H9 (cell line): ENCODE measurements at regions not wholly inside any gene's neighbourhood (a gene's known extent, or its start where the extent isn't known, plus 50 kb on each side); places are given as distances from the start of the nearest gene placed in this dataset.

Source experiments
- DNase-seq: peaks from one replicate; pipeline ENCODE4 v3.0.0-alpha.2; 2017
- H2AFZ ChIP-seq: one replicate; pipeline ENCODE4 v1.6.1; 2013; ENCODE audit warnings: mild to moderate bottlenecking, low read length, control low read depth, moderate library complexity
- H2AK5ac ChIP-seq: 2 replicates; pipeline ENCODE4 v1.6.1; 2013; ENCODE audit warnings: low read length, control low read depth, mixed read lengths; ENCODE audit not compliant: insufficient read length
- H2BK120ac ChIP-seq: one replicate; pipeline ENCODE4 v1.6.1; 2013; ENCODE audit warnings: low read depth, mild to moderate bottlenecking, low read length, control low read depth, inconsistent platforms; ENCODE audit not compliant: poor library complexity, severe bottlenecking
- H2BK12ac ChIP-seq: 2 replicates; pipeline ENCODE4 v1.6.1; 2013; ENCODE audit warnings: low read length, control low read depth, mixed read lengths, low read depth; ENCODE audit not compliant: insufficient read length
- H2BK15ac ChIP-seq: 2 replicates; pipeline ENCODE4 v1.6.1; 2013; ENCODE audit warnings: low read depth, low read length, control low read depth
- H2BK20ac ChIP-seq: one replicate; pipeline ENCODE4 v1.6.1; 2013; ENCODE audit warnings: low read depth, mild to moderate bottlenecking, low read length, control low read depth, inconsistent platforms; ENCODE audit not compliant: poor library complexity, severe bottlenecking
- H2BK5ac ChIP-seq: 2 replicates; pipeline ENCODE4 v1.6.1; 2013; ENCODE audit warnings: low read length, control low read depth, mixed read lengths; ENCODE audit not compliant: insufficient read length
- H3K14ac ChIP-seq: 2 replicates; pipeline ENCODE4 v1.6.1; 2013; ENCODE audit warnings: low read length, control low read depth; ENCODE audit not compliant: insufficient read depth
- H3K18ac ChIP-seq: 2 replicates; pipeline ENCODE4 v1.6.1; 2013; ENCODE audit warnings: low read depth, mild to moderate bottlenecking, mixed read lengths, low read length, control low read depth; ENCODE audit not compliant: insufficient read length
- H3K23ac ChIP-seq: 2 replicates; pipeline ENCODE4 v1.6.1; 2013; ENCODE audit warnings: low read length, control low read depth, mixed read lengths, low read depth; ENCODE audit not compliant: insufficient read length
- H3K23me2 ChIP-seq: 2 replicates; pipeline ENCODE4 v1.6.1; 2013; ENCODE audit warnings: low read depth, mild to moderate bottlenecking, mixed read lengths, low read length, control low read depth; ENCODE audit not compliant: insufficient read length, poor library complexity, severe bottlenecking
- H3K27ac ChIP-seq: 2 replicates; pipeline ENCODE4 v1.5.1; 2013; ENCODE audit warnings: low read length, control low read depth, mixed read lengths, low read depth; ENCODE audit not compliant: insufficient read length
- H3K27me3 ChIP-seq: 2 replicates; pipeline ENCODE4 v1.6.1; 2013; ENCODE audit warnings: low read length, control low read depth, inconsistent platforms; ENCODE audit not compliant: insufficient read depth
- H3K4ac ChIP-seq: 2 replicates; pipeline ENCODE4 v1.6.1; 2013; ENCODE audit warnings: low read depth, mild to moderate bottlenecking, control low read depth, inconsistent platforms, low read length, moderate library complexity
- H3K4me1 ChIP-seq: 2 replicates; pipeline ENCODE4 v1.6.1; 2013; ENCODE audit warnings: low read length, control low read depth, inconsistent platforms; ENCODE audit not compliant: insufficient read depth
- H3K4me2 ChIP-seq: 2 replicates; pipeline ENCODE4 v1.6.1; 2013; ENCODE audit warnings: low read length, control low read depth, mixed read lengths; ENCODE audit not compliant: insufficient read length, insufficient read depth
- H3K56ac ChIP-seq: 2 replicates; pipeline ENCODE4 v1.6.1; 2013; ENCODE audit warnings: low read depth, mild to moderate bottlenecking, mixed read lengths, low read length, control low read depth; ENCODE audit not compliant: insufficient read length
- H3K79me1 ChIP-seq: 2 replicates; pipeline ENCODE4 v1.6.1; 2013; ENCODE audit warnings: low read depth, mild to moderate bottlenecking, moderate library complexity, low read length, control low read depth, inconsistent platforms; ENCODE audit not compliant: insufficient read depth, poor library complexity, severe bottlenecking
- H3K79me2 ChIP-seq: 2 replicates; pipeline ENCODE4 v1.6.1; 2013; ENCODE audit warnings: low read length, control low read depth, inconsistent platforms; ENCODE audit not compliant: insufficient read depth
- H3K9ac ChIP-seq: 2 replicates; pipeline ENCODE4 v1.6.1; 2013; ENCODE audit warnings: low read length, control low read depth, mixed read lengths; ENCODE audit not compliant: insufficient read length; ENCODE audit errors: extremely low read depth
- H3K9me3 ChIP-seq: one replicate; pipeline ENCODE4 v1.6.1; 2013; ENCODE audit warnings: low read depth, low read length, inconsistent platforms; ENCODE audit not compliant: control insufficient read depth
- H3T11ph ChIP-seq: one replicate; pipeline ENCODE4 v1.6.1; 2013; ENCODE audit warnings: mild to moderate bottlenecking, low read length, control low read depth, inconsistent platforms
- H4K20me1 ChIP-seq: one replicate; pipeline ENCODE4 v1.6.1; 2013; ENCODE audit not compliant: control insufficient read depth, insufficient read length, insufficient read depth
- H4K5ac ChIP-seq: 2 replicates; pipeline ENCODE4 v1.6.1; 2013; ENCODE audit warnings: low read depth, mild to moderate bottlenecking, mixed read lengths, low read length, control low read depth; ENCODE audit not compliant: insufficient read length
- H4K8ac ChIP-seq: replicated peaks from 2 replicates; pipeline ENCODE4 v1.6.1; 2013; ENCODE audit warnings: low read length, control low read depth, mixed read lengths, low read depth; ENCODE audit not compliant: insufficient read length
- H4K91ac ChIP-seq: 2 replicates; pipeline ENCODE4 v1.6.1; 2013; ENCODE audit warnings: low read depth, mild to moderate bottlenecking, moderate library complexity, mixed read lengths, low read length, control low read depth; ENCODE audit not compliant: insufficient read length
- H3K27ac Mint-ChIP-seq, 3 experiments: 2 replicates in 2 of 3; 3 replicates in 1 of 3; pipeline ENCODE4 v1.8.0; 2020 to 2021; ENCODE audit warnings: mixed read lengths in 3 of 3, mild to moderate bottlenecking in 1 of 3, moderate library complexity in 1 of 3
- H3K27me3 Mint-ChIP-seq: 2 replicates; pipeline ENCODE4 v1.8.0; 2021; ENCODE audit warnings: low read depth, mild to moderate bottlenecking, moderate library complexity, mixed read lengths
- H3K36me3 Mint-ChIP-seq, 3 experiments: 2 replicates in 2 of 3; 3 replicates in 1 of 3; pipeline ENCODE4 v1.8.0; 2020 to 2021; ENCODE audit warnings: low read depth in 3 of 3, mixed read lengths in 3 of 3; ENCODE audit not compliant: insufficient read depth in 1 of 3
- H3K4me1 Mint-ChIP-seq, 2 experiments: 2 replicates each; pipeline ENCODE4 v1.8.0; 2020; ENCODE audit warnings: mixed read lengths in 2 of 2
- H3K4me3 Mint-ChIP-seq, 2 experiments: 2 replicates in 1 of 2; 3 replicates in 1 of 2; pipeline ENCODE4 v1.8.0; 2020 to 2021; ENCODE audit warnings: mild to moderate bottlenecking in 2 of 2, mixed read lengths in 2 of 2, moderate library complexity in 1 of 2
- H3K9me3 Mint-ChIP-seq, 2 experiments: 2 replicates in 1 of 2; 3 replicates in 1 of 2; pipeline ENCODE4 v1.8.0; 2020; ENCODE audit warnings: mild to moderate bottlenecking in 2 of 2, mixed read lengths in 2 of 2, moderate library complexity in 1 of 2
- CTCF ChIP-seq: fragments of 200-600 bp; sonication (generic); conservative IDR thresholded peaks from 3 replicates; pipeline ENCODE4 v1.8.0; 2021; ENCODE audit warnings: antibody characterized with exemption, mild to moderate bottlenecking
- WGBS: extraction: QIAGEN DNeasy Blood & Tissue Kit; methylation state at CpG from one replicate; pipeline ENCODE4 v1.1.7; 2013; ENCODE audit warnings: missing lambda C conversion rate, low lambda C conversion rate, mixed read lengths; ENCODE audit not compliant: insufficient read length; ENCODE audit errors: extremely low coverage; 5-methylcytosine and 5-hydroxymethylcytosine counted together

- H4K8ac ChIP-seq: no peak overlapping the region
- H3K4me1 ChIP-seq: peaks cover 4% of the 10 kb centered on the region; the same call in 1 of the 2 replicates
- no peaks in the 10 kb centered on the region for H3K23me2 ChIP-seq
- H3K4ac ChIP-seq: no peak overlapping the region
- peaks cover 0 to 5% (median 3%) of the 10 kb centered on the region in 3 experiments; a peak in 2 of 7 replicates for H3K36me3 Mint-ChIP-seq
- no peak overlapping the region for H2BK5ac ChIP-seq
- H4K91ac ChIP-seq: no peak overlapping the region
- no peak overlapping the region for H2BK120ac ChIP-seq
- H3K23ac ChIP-seq: no peak overlapping the region
- no peak overlapping the region for H2BK15ac ChIP-seq
- no peak overlapping the region for H3K18ac ChIP-seq
- H3K27ac ChIP-seq: no peak overlapping the region
- H3K56ac ChIP-seq: no peak overlapping the region
- H3K27me3 ChIP-seq: no peaks in the 10 kb centered on the region
- TF ChIP-seq CTCF: no peak
- no peak overlapping the region for H3K9ac ChIP-seq
- H3K79me2 ChIP-seq: no peaks in the 10 kb centered on the region
- H2BK20ac ChIP-seq: no peak overlapping the region
- H3K4me2 ChIP-seq: no peak overlapping the region
- WGBS: no CpG with 5 or more reads among the region's 4 CpGs
- DNase-seq: no peak
- peaks cover 33 to 42% of the 10 kb centered on the region in 2 experiments for H3K4me1 Mint-ChIP-seq
- H4K20me1 ChIP-seq: no peaks in the 10 kb centered on the region
- H3T11ph ChIP-seq: no peak overlapping the region
- H2BK12ac ChIP-seq: no peak overlapping the region
- no peak overlapping the region for H3K27ac Mint-ChIP-seq
- H2AFZ ChIP-seq: no peak overlapping the region
- H3K9me3 ChIP-seq: no peaks in the 10 kb centered on the region
- no peak overlapping the region for H4K5ac ChIP-seq
- H3K14ac ChIP-seq: no peak overlapping the region
- H3K27me3 Mint-ChIP-seq: no peaks in the 10 kb centered on the region
- H2AK5ac ChIP-seq: no peak overlapping the region
- H3K4me3 Mint-ChIP-seq: no peak overlapping the region
- no peaks in the 10 kb centered on the region for H3K79me1 ChIP-seq
- H3K9me3 Mint-ChIP-seq: 0 out of 5 replicates have a peak, but pooled peaks cover 0 to 2% of the 10 kb centered on the region in 2 experiments
Measured at GRCh38 chr4:123162859-123163258, 233.7 kb upstream of the SPRY1 start.
